Parathyroid adenoma (tissue), 2 donors: ENCODE measurements at regions not wholly inside any gene's neighbourhood (a gene's known extent, or its start where the extent isn't known, plus 50 kb on each side); places are given as distances from the start of the nearest gene placed in this dataset.

Source experiments
- H2AFZ ChIP-seq: fragments of 300-600 bp; sonication (generic); one replicate; pipeline ENCODE4 v1.7.0; 2017; ENCODE audit warnings: antibody characterized with exemption, mild to moderate bottlenecking
- H3K27ac ChIP-seq: fragments of 300-600 bp; sonication (generic); one replicate; pipeline ENCODE4 v1.7.0; 2017
- H3K27me3 ChIP-seq: fragments of 300-600 bp; sonication (generic); one replicate; pipeline ENCODE4 v1.7.0; 2017; ENCODE audit warnings: low read length; ENCODE audit not compliant: control insufficient read depth, insufficient read depth
- H3K36me3 ChIP-seq: fragments of 300-600 bp; sonication (generic); one replicate; pipeline ENCODE4 v1.7.0; 2017; ENCODE audit warnings: low read length; ENCODE audit not compliant: control insufficient read depth, insufficient read depth
- H3K4me1 ChIP-seq: fragments of 300-600 bp; sonication (generic); one replicate; pipeline ENCODE4 v1.7.0; 2017; ENCODE audit warnings: control low read depth
- H3K4me2 ChIP-seq: fragments of 300-600 bp; sonication (generic); one replicate; pipeline ENCODE4 v1.7.0; 2017; ENCODE audit warnings: low read length
- H3K4me3 ChIP-seq: fragments of 300-600 bp; sonication (generic); one replicate; pipeline ENCODE4 v1.7.0; 2017; ENCODE audit warnings: low read depth, low read length
- H3K79me2 ChIP-seq: fragments of 300-600 bp; sonication (generic); one replicate; pipeline ENCODE4 v1.7.0; 2017; ENCODE audit warnings: control low read depth
- H3K9ac ChIP-seq: fragments of 300-600 bp; sonication (generic); one replicate; pipeline ENCODE4 v1.7.0; 2017; ENCODE audit warnings: mild to moderate bottlenecking
- H3K9me3 ChIP-seq: fragments of 300-600 bp; sonication (generic); one replicate; pipeline ENCODE4 v1.7.0; 2017; ENCODE audit warnings: low read length; ENCODE audit not compliant: control insufficient read depth
- CTCF ChIP-seq: fragments of 300-600 bp; sonication (generic); IDR thresholded peaks from one replicate; pipeline ENCODE4 v1.7.0; 2017; ENCODE audit warnings: antibody characterized with exemption, mild to moderate bottlenecking
- donor health status: primary hyperparathyroidism.

GRCh38 chr18:33854827-33855139, 276.8 kb downstream of the ASXL3 start:
- Histone ChIP-seq H3K4me1 (no peaks in the 10 kb centered on the region), H3K36me3 (no peaks in the 10 kb centered on the region)

DNA sequence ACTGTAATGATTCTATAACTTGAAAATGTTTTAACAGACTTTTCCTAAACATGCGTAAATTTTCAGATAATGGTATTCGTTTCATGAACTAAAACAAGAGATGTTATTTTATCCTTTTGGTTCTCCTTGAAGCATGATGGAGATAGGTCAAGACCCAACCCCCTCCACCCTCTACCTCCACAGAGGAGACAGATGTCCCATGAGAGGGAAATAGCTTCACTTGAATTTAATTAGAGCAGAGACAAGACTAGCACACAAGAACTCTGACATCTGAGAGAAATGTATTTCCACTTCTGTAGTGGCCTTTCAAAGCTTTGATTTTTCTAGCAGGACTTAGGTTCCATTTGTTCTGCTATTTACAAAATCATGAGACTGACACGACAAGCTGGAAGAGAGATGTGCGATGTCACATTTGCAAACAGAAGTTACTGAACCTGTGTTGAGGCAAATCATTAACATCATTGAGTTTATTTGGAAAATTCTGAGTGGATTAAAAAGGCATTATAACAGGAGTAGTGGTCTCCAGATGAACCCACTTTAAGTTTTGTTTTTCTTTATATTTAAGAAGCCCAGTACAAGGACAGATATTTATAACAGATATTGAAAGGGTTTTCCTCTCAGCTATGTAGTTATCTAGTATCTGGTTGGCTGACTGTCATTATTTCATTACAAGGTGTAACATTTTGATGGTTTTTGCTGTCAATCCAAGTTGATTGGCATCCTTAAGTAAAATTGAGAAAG, 276.2 kb downstream of the ASXL3 start:
- no peak overlapping the region for H3K4me2 ChIP-seq
- H3K4me3 ChIP-seq, result no peak overlapping the region
- H3K27ac ChIP-seq, result no peak overlapping the region
- TF ChIP-seq CTCF, result no peak
- H3K9ac ChIP-seq, result no peak overlapping the region
- no peaks in the 10 kb centered on the region for H3K79me2 ChIP-seq
- no peaks in the 10 kb centered on the region for H3K4me1 ChIP-seq
- no peaks in the 10 kb centered on the region for H3K36me3 ChIP-seq
- H3K27me3 ChIP-seq, result no peaks in the 10 kb centered on the region
- no peak overlapping the region for H2AFZ ChIP-seq
- H3K9me3 ChIP-seq, result no peaks in the 10 kb centered on the region

More at GRCh38 chr18:33854827-33855139, 276.8 kb downstream of the ASXL3 start:
- no peaks in the 10 kb centered on the region for H3K79me2 ChIP-seq
- H3K4me3 ChIP-seq, result no peak overlapping the region
- no peak overlapping the region for H2AFZ ChIP-seq
- H3K27ac ChIP-seq, result no peak overlapping the region
- H3K27me3 ChIP-seq, result no peaks in the 10 kb centered on the region
- no peak for TF ChIP-seq CTCF
- no peaks in the 10 kb centered on the region for H3K9me3 ChIP-seq
- no peak overlapping the region for H3K4me2 ChIP-seq
- H3K9ac ChIP-seq, result no peak overlapping the region

DNA sequence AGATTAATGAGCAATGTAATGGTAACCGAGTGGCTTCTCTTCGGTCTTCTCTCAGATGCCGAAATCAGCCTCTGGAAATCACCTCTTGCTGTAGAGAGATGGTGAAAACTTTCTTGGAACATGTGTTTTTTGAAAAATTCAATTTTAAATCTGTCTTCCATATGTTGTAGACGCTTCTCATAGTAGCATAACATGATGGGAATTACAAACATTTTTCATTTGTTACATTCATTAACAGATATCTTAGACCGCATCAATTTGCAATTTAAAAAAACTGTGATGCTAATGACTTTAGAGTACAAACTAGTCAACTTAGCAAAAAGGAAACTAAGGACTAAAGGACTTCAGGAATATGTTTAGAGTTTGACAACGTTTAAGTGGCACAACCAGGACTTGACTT, 275.2 kb downstream of the ASXL3 start:
- H3K4me3 ChIP-seq, result no peak overlapping the region
- no peaks in the 10 kb centered on the region for H3K79me2 ChIP-seq
- no peak overlapping the region for H3K27ac ChIP-seq
- H3K27me3 ChIP-seq, result no peaks in the 10 kb centered on the region
- H2AFZ ChIP-seq, result no peak overlapping the region
- TF ChIP-seq CTCF, result no peak
- no peaks in the 10 kb centered on the region for H3K36me3 ChIP-seq
- H3K9ac ChIP-seq, result no peak overlapping the region
- H3K9me3 ChIP-seq, result no peaks in the 10 kb centered on the region
- H3K4me2 ChIP-seq, result no peak overlapping the region
- no peaks in the 10 kb centered on the region for H3K4me1 ChIP-seq

DNA sequence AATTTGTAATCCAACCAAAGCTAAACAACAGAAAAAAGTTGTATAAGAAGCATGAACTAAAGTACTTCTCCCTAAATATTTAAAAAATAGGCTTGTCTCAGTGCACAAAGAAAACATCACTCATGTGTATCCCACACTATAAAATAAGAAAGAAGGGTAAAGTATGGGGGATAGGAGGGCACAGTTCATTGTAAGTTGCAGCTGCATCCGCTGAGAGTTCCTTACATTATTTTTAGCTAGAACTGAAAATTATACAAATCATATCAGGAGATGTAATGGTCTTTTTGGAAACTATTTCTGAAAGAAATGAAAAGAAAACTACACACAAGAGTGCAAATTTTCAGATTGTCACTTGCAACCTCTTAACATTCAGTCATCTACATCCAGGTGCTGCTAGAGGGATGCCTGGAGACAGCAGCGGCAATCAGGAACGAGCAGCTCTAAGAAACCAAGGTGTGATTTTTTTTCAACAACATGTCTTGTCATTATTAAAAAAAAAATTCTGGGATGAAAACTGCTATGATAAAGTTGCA, 273.6 kb downstream of the ASXL3 start:
- no peaks in the 10 kb centered on the region for H3K9me3 ChIP-seq
- no peaks in the 10 kb centered on the region for H3K79me2 ChIP-seq
- no peaks in the 10 kb centered on the region for H3K36me3 ChIP-seq
- H3K4me1 ChIP-seq, result no peaks in the 10 kb centered on the region
- no peak overlapping the region for H3K27ac ChIP-seq
- no peak overlapping the region for H2AFZ ChIP-seq
- TF ChIP-seq CTCF, result no peak
- no peaks in the 10 kb centered on the region for H3K27me3 ChIP-seq
- H3K4me2 ChIP-seq, result no peak overlapping the region
- no peak overlapping the region for H3K9ac ChIP-seq
- no peak overlapping the region for H3K4me3 ChIP-seq

- Histone ChIP-seq H2AFZ (no peak overlapping the region), H3K4me1 (no peaks in the 10 kb centered on the region), H3K27me3 (no peaks in the 10 kb centered on the region), H3K9me3 (no peaks in the 10 kb centered on the region), H3K36me3 (no peaks in the 10 kb centered on the region), H3K4me2 (no peak overlapping the region), H3K4me3 (no peak overlapping the region), H3K9ac (no peak overlapping the region), H3K79me2 (no peaks in the 10 kb centered on the region), H3K27ac (no peak overlapping the region)
- TF ChIP-seq CTCF, result no peak
Measured at GRCh38 chr18:33849731-33850130, 271.7 kb downstream of the ASXL3 start.
